ENCODE measurements at regions not wholly inside any gene's neighbourhood (a gene's known extent, or its start where the extent isn't known, plus 50 kb on each side); places are given as distances from the start of the nearest gene placed in this dataset.

GRCh38 chr7:106487892-106488291 is 173.1 kb downstream of the CCDC71L start:
- Mint-ChIP-seq H3K4me3 (ENCODE audit: unreplicated experiment) (no peak overlapping the region), H3K27me3 (ENCODE audit: insufficient read depth, unreplicated experiment) (no peaks in the 10 kb centered on the region), H3K27ac (ENCODE audit: unreplicated experiment) (no peak overlapping the region), H3K36me3 (ENCODE audit: insufficient read depth, unreplicated experiment) (no peaks in the 10 kb centered on the region), H3K4me1 (ENCODE audit: low read depth, unreplicated experiment) (no peaks in the 10 kb centered on the region), H3K9me3 (ENCODE audit: unreplicated experiment) (no peaks in the 10 kb centered on the region)
- Histone ChIP-seq H3K27me3 (replicated peaks; ENCODE audit: control insufficient read depth, insufficient read depth, low read length) (no peaks in the 10 kb centered on the region), H3K4me3 (ENCODE audit: low read depth, low read length) (no peak overlapping the region), H3K4me1 (no peaks in the 10 kb centered on the region), H3K36me3 (ENCODE audit: control insufficient read depth, insufficient read depth, low read length) (no peaks in the 10 kb centered on the region), H3K9me3 (no peaks in the 10 kb centered on the region)
- intact Hi-C loops (cut with micrococcal nuclease; ENCODE audit: unreplicated experiment), result no loop called here
- ChIA-PET CTCF (no interaction called here), POLR2A (no interaction called here)
- BruUV-seq (replicated peaks), result no TSS peak
- DNase-seq, result no peak
- no peak for TF ChIP-seq CTCF (IDR thresholded peaks at IDR 0.05; ENCODE audit: insufficient read depth in 1 of 2, low read depth in 1 of 2, low read length in 1 of 2, severe bottlenecking in 1 of 2, unreplicated experiment in 1 of 2)

DNA sequence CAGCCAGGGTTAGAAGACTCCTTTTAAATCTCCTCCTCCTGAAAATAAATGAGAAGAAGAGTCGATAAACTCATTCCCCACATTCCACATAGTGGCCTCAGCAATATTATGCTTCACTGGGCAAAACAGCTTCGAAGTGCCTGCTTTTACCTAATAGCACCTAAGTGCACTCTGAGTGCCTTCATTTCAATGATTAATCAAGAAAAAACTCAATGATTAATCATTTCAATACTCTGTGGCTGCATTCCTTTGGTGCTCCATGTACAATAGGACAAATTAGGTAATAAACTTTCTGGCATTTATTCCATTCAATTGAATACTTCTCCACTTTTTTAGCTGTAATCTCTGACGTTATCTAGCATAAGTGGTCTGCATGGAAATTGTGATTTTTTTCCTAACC is 174.6 kb downstream of the CCDC71L start:
- no peaks in the 10 kb centered on the region for H3K27me3 Mint-ChIP-seq (ENCODE audit: insufficient read depth, unreplicated experiment)
- H3K4me3 Mint-ChIP-seq (ENCODE audit: unreplicated experiment), result no peak overlapping the region
- ChIA-PET CTCF (no interaction called here), POLR2A (no interaction called here)
- BruUV-seq (replicated peaks), result no TSS peak
- no peak for TF ChIP-seq CTCF (IDR thresholded peaks at IDR 0.05; ENCODE audit: insufficient read depth in 1 of 2, low read depth in 1 of 2, low read length in 1 of 2, severe bottlenecking in 1 of 2, unreplicated experiment in 1 of 2)
- H3K4me1 ChIP-seq, result no peaks in the 10 kb centered on the region
- no peaks in the 10 kb centered on the region for H3K36me3 Mint-ChIP-seq (ENCODE audit: insufficient read depth, unreplicated experiment)
- no peaks in the 10 kb centered on the region for H3K27me3 ChIP-seq (replicated peaks; ENCODE audit: control insufficient read depth, insufficient read depth, low read length)
- no peak for DNase-seq
- no peak overlapping the region for H3K4me3 ChIP-seq (ENCODE audit: low read depth, low read length)
- intact Hi-C loops (cut with micrococcal nuclease; ENCODE audit: unreplicated experiment), result no loop called here
- no peaks in the 10 kb centered on the region for H3K9me3 ChIP-seq
- no peaks in the 10 kb centered on the region for H3K36me3 ChIP-seq (ENCODE audit: control insufficient read depth, insufficient read depth, low read length)
- no peak overlapping the region for H3K27ac Mint-ChIP-seq (ENCODE audit: unreplicated experiment)
- H3K9me3 Mint-ChIP-seq (ENCODE audit: unreplicated experiment), result no peaks in the 10 kb centered on the region
- no peaks in the 10 kb centered on the region for H3K4me1 Mint-ChIP-seq (ENCODE audit: low read depth, unreplicated experiment)

DNA sequence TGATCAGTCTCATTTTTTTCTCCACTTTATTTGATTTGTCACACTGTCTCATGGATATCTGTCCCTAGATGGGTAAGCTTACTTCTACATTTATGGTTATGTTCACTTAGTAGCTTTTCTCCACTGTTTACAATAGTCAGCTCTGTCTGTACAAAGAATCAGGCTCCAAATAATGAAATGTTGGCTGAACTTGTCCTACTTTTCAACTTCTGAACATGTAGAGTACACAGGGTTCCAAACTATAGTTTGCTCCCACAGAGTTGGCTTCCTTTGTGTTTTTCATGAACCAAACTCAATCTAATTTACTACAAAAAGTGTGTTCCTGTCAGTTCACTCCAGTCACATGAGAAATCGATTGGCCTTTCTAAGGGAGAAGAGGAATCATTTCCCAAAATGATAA is 175.0 kb downstream of the CCDC71L start:
- Mint-ChIP-seq H3K4me3 (ENCODE audit: unreplicated experiment) (no peak overlapping the region), H3K27me3 (ENCODE audit: insufficient read depth, unreplicated experiment) (no peaks in the 10 kb centered on the region), H3K27ac (ENCODE audit: unreplicated experiment) (no peak overlapping the region), H3K4me1 (ENCODE audit: low read depth, unreplicated experiment) (no peaks in the 10 kb centered on the region), H3K9me3 (ENCODE audit: unreplicated experiment) (no peaks in the 10 kb centered on the region), H3K36me3 (ENCODE audit: insufficient read depth, unreplicated experiment) (no peaks in the 10 kb centered on the region)
- ChIA-PET POLR2A (no interaction called here), CTCF (no interaction called here)
- no peak for DNase-seq
- H3K36me3 ChIP-seq (ENCODE audit: control insufficient read depth, insufficient read depth, low read length), result no peaks in the 10 kb centered on the region
- no peaks in the 10 kb centered on the region for H3K4me1 ChIP-seq
- intact Hi-C loops (cut with micrococcal nuclease; ENCODE audit: unreplicated experiment), result no loop called here
- no peaks in the 10 kb centered on the region for H3K9me3 ChIP-seq
- no peak overlapping the region for H3K4me3 ChIP-seq (ENCODE audit: low read depth, low read length)
- no peaks in the 10 kb centered on the region for H3K27me3 ChIP-seq (replicated peaks; ENCODE audit: control insufficient read depth, insufficient read depth, low read length)
- BruUV-seq (replicated peaks), result no TSS peak
- no peak for TF ChIP-seq CTCF (IDR thresholded peaks at IDR 0.05; ENCODE audit: insufficient read depth in 1 of 2, low read depth in 1 of 2, low read length in 1 of 2, severe bottlenecking in 1 of 2, unreplicated experiment in 1 of 2)

All from Caco-2 (cell line).